ENCODE measurements at regions not wholly inside any gene's neighbourhood (a gene's known extent, or its start where the extent isn't known, plus 50 kb on each side); places are given as distances from the start of the nearest gene placed in this dataset.

GRCh38 chr18:57202881-57203280 lies 56.0 kb downstream of the BOD1L2 start:
- ATAC-seq (no peak), DNase-seq (no peak)
- intact Hi-C loops (cut with DNase I): loop anchor here in 1 of 10 donors (10.0 kb wide), 1 partner anchor 58 kb away; the partner anchor contains the start of gene BOD1L2
- no peak for TF ChIP-seq CTCF (IDR thresholded peaks at IDR 0.05)
- Histone ChIP-seq H3K36me3 (no peaks in the 10 kb centered on the region), H3K27ac (no peak overlapping the region), H3K27me3 (peaks cover 0 to 14% (median 2%) of the 10 kb centered on the region in 7 donors), H3K4me3 (no peak overlapping the region), H3K4me1 (no peaks in the 10 kb centered on the region), H3K9me3 (no peaks in the 10 kb centered on the region)
- WGBS, 2 donors: 65 to 72% methylated on average over 3 of the region's 3 CpGs

- peaks cover 0 to 12% (median 8%) of the 10 kb centered on the region in 9 donors for H3K4me1 ChIP-seq
Measured at GRCh38 chr18:57205641-57206040, 58.8 kb downstream of the BOD1L2 start.

GRCh38 chr18:57207124-57207916 lies 60.4 kb downstream of the BOD1L2 start:
- no peaks in the 10 kb centered on the region for H3K36me3 ChIP-seq
- ATAC-seq: no peak

More at GRCh38 chr18:57205641-57206040, 58.8 kb downstream of the BOD1L2 start:
- Histone ChIP-seq H3K27me3 (peaks cover 0 to 41% (median 26%) of the 10 kb centered on the region in 7 donors), H3K9me3 (no peaks in the 10 kb centered on the region), H3K27ac (no peak overlapping the region), H3K36me3 (no peaks in the 10 kb centered on the region), H3K4me3 (no peak overlapping the region)
- WGBS, 2 donors: 71 to 75% methylated on average over 4 of the region's 4 CpGs
- intact Hi-C loops (cut with DNase I): loop anchor here in 1 of 10 donors (10.0 kb wide), 1 partner anchor 61 kb away; the partner anchor contains the start of gene BOD1L2
- ATAC-seq (no peak), DNase-seq (no peak)
- TF ChIP-seq CTCF (IDR thresholded peaks at IDR 0.05): no peak

GRCh38 chr18:57208047-57208446 lies 61.2 kb downstream of the BOD1L2 start:
- no peaks in the 10 kb centered on the region for H3K36me3 ChIP-seq
- peaks cover 0 to 14% (median 9%) of the 10 kb centered on the region in 9 donors for H3K4me1 ChIP-seq
- no peaks in the 10 kb centered on the region for H3K9me3 ChIP-seq
- H3K27me3 ChIP-seq: peaks cover 0 to 55% (median 28%) of the 10 kb centered on the region in 7 donors
- H3K4me3 ChIP-seq: no peak overlapping the region
- WGBS, 2 donors: 64 to 65% methylated on average over 7 of the region's 7 CpGs
- H3K27ac ChIP-seq: no peak overlapping the region
- DNase-seq: no peak
- TF ChIP-seq CTCF (IDR thresholded peaks at IDR 0.05): no peak
- intact Hi-C loops (cut with DNase I): loop anchor here in 1 of 10 donors (10.0 kb wide), 1 partner anchor 63 kb away; the partner anchor contains the start of gene BOD1L2
- no peak for ATAC-seq

More at GRCh38 chr18:57207124-57207916, 60.4 kb downstream of the BOD1L2 start:
- H3K4me3 ChIP-seq: no peak overlapping the region
- 56% methylated on average over 6 of the region's 6 CpGs for WGBS, 2 donors
- intact Hi-C loops (cut with DNase I): loop anchor here in 1 of 10 donors (10.0 kb wide), 1 partner anchor 63 kb away; the partner anchor contains the start of gene BOD1L2
- H3K27ac ChIP-seq: no peak overlapping the region
- TF ChIP-seq CTCF (IDR thresholded peaks at IDR 0.05): no peak
- no peak for DNase-seq
- H3K9me3 ChIP-seq: no peaks in the 10 kb centered on the region
- H3K4me1 ChIP-seq: peaks cover 0 to 14% (median 9%) of the 10 kb centered on the region in 9 donors
- peaks cover 0 to 48% (median 28%) of the 10 kb centered on the region in 7 donors for H3K27me3 ChIP-seq

All from heart right ventricle (tissue), 16 donors.